ENCODE measurements at regions not wholly inside any gene's neighbourhood (a gene's known extent, or its start where the extent isn't known, plus 50 kb on each side); places are given as distances from the start of the nearest gene placed in this dataset.
A peak's percentile ranks its signal among the peaks of the same experiment; 100 is the strongest.
"Not testable (repeated sequence)": the region's sequence is repeated elsewhere in the genome, so short reads cannot be mapped to it uniquely, and the experiment has no call there.

- Histone ChIP-seq H3K27me3 (ENCODE audit: control insufficient read depth, insufficient read depth, low read length) (no peaks in the 10 kb centered on the region), H3K4me1 (ENCODE audit: control insufficient read depth, insufficient read depth, low read length) (no peaks in the 10 kb centered on the region), H3K4me3 (ENCODE audit: low read depth, low read length) (no peak overlapping the region), H3K36me3 (ENCODE audit: control insufficient read depth, insufficient read depth, low read length) (no peaks in the 10 kb centered on the region), H3K27ac (ENCODE audit: low read depth, low read length) (no peak overlapping the region), H3K9me3 (ENCODE audit: control insufficient read depth, insufficient read depth, low read length) (no peaks in the 10 kb centered on the region)
- DNase-seq (ENCODE audit: low read depth in 4 of 6, low spot score in 6 of 6): no peak
- WGBS (ENCODE audit: insufficient coverage): 96% methylated on average over 7 of the region's 7 CpGs
These were observed 455.5 kb upstream of the MEIS1 start for GRCh38 chr2:65979446-65979845.

GRCh38 chr2:65974067-65974723 lies 460.7 kb upstream of the MEIS1 start:
- no peak for DNase-seq (ENCODE audit: low read depth in 4 of 6, low spot score in 6 of 6)
- Histone ChIP-seq H3K36me3 (ENCODE audit: control insufficient read depth, insufficient read depth, low read length) (no peaks in the 10 kb centered on the region), H3K27me3 (ENCODE audit: control insufficient read depth, insufficient read depth, low read length) (no peaks in the 10 kb centered on the region), H3K9me3 (ENCODE audit: control insufficient read depth, insufficient read depth, low read length) (no peaks in the 10 kb centered on the region), H3K4me1 (ENCODE audit: control insufficient read depth, insufficient read depth, low read length) (no peaks in the 10 kb centered on the region), H3K4me3 (ENCODE audit: low read depth, low read length) (no peak overlapping the region), H3K27ac (ENCODE audit: low read depth, low read length) (no peak overlapping the region)
- 93% methylated on average over 2 of the region's 3 CpGs for WGBS (ENCODE audit: insufficient coverage)

- WGBS (ENCODE audit: insufficient coverage): 91% methylated on average over 1 of the region's 3 CpGs
- Histone ChIP-seq H3K9me3 (ENCODE audit: control insufficient read depth, insufficient read depth, low read length) (no peaks in the 10 kb centered on the region), H3K4me1 (ENCODE audit: control insufficient read depth, insufficient read depth, low read length) (no peaks in the 10 kb centered on the region), H3K27me3 (ENCODE audit: control insufficient read depth, insufficient read depth, low read length) (no peaks in the 10 kb centered on the region), H3K4me3 (ENCODE audit: low read depth, low read length) (no peak overlapping the region), H3K27ac (ENCODE audit: low read depth, low read length) (no peak overlapping the region), H3K36me3 (ENCODE audit: control insufficient read depth, insufficient read depth, low read length) (no peaks in the 10 kb centered on the region)
- no peak for DNase-seq (ENCODE audit: low read depth in 4 of 6, low spot score in 6 of 6)
These were observed 465.8 kb upstream of the MEIS1 start for GRCh38 chr2:65969161-65969560.

GRCh38 chr2:65963303-65963702 lies 471.6 kb upstream of the MEIS1 start:
- not testable (repeated sequence) for H3K4me3 ChIP-seq (ENCODE audit: low read depth, low read length); H3K4me1 ChIP-seq (ENCODE audit: control insufficient read depth, insufficient read depth, low read length); H3K36me3 ChIP-seq (ENCODE audit: control insufficient read depth, insufficient read depth, low read length); H3K9me3 ChIP-seq (ENCODE audit: control insufficient read depth, insufficient read depth, low read length); H3K27me3 ChIP-seq (ENCODE audit: control insufficient read depth, insufficient read depth, low read length); H3K27ac ChIP-seq (ENCODE audit: low read depth, low read length); DNase-seq (ENCODE audit: low read depth in 4 of 6, low spot score in 6 of 6)
- WGBS (ENCODE audit: insufficient coverage): no CpG with 5 or more reads among the region's 5 CpGs

- Histone ChIP-seq H3K36me3 (ENCODE audit: control insufficient read depth, insufficient read depth, low read length) (no peaks in the 10 kb centered on the region), H3K27ac (ENCODE audit: low read depth, low read length) (no peak overlapping the region), H3K4me1 (ENCODE audit: control insufficient read depth, insufficient read depth, low read length) (no peaks in the 10 kb centered on the region), H3K9me3 (ENCODE audit: control insufficient read depth, insufficient read depth, low read length) (no peaks in the 10 kb centered on the region), H3K27me3 (ENCODE audit: control insufficient read depth, insufficient read depth, low read length) (no peaks in the 10 kb centered on the region), H3K4me3 (ENCODE audit: low read depth, low read length) (no peak overlapping the region)
- DNase-seq (ENCODE audit: low read depth in 4 of 6, low spot score in 6 of 6): peak; percentile 9 to 79 (median 19)
- 9% methylated on average over 3 of the region's 4 CpGs for WGBS (ENCODE audit: insufficient coverage)
These were observed 474.0 kb upstream of the MEIS1 start for GRCh38 chr2:65960953-65961352.

GRCh38 chr2:65957886-65958285 lies 477.0 kb upstream of the MEIS1 start:
- no peaks in the 10 kb centered on the region for H3K36me3 ChIP-seq (ENCODE audit: control insufficient read depth, insufficient read depth, low read length)
- H3K27me3 ChIP-seq (ENCODE audit: control insufficient read depth, insufficient read depth, low read length): no peaks in the 10 kb centered on the region
- H3K4me3 ChIP-seq (ENCODE audit: low read depth, low read length): no peak overlapping the region
- H3K27ac ChIP-seq (ENCODE audit: low read depth, low read length): no peak overlapping the region
- H3K9me3 ChIP-seq (ENCODE audit: control insufficient read depth, insufficient read depth, low read length): no peaks in the 10 kb centered on the region
- DNase-seq (ENCODE audit: low read depth in 4 of 6, low spot score in 6 of 6): peak in 2 of 6 donors; percentile 8 to 34
- WGBS (ENCODE audit: insufficient coverage): 23% methylated on average over 5 of the region's 5 CpGs
- no peaks in the 10 kb centered on the region for H3K4me1 ChIP-seq (ENCODE audit: control insufficient read depth, insufficient read depth, low read length)

GRCh38 chr2:65957454-65957853 lies 477.5 kb upstream of the MEIS1 start:
- Histone ChIP-seq H3K36me3 (ENCODE audit: control insufficient read depth, insufficient read depth, low read length) (no peaks in the 10 kb centered on the region), H3K4me3 (ENCODE audit: low read depth, low read length) (no peak overlapping the region), H3K4me1 (ENCODE audit: control insufficient read depth, insufficient read depth, low read length) (no peaks in the 10 kb centered on the region), H3K27me3 (ENCODE audit: control insufficient read depth, insufficient read depth, low read length) (no peaks in the 10 kb centered on the region), H3K27ac (ENCODE audit: low read depth, low read length) (no peak overlapping the region), H3K9me3 (ENCODE audit: control insufficient read depth, insufficient read depth, low read length) (no peaks in the 10 kb centered on the region)
- DNase-seq (ENCODE audit: low read depth in 4 of 6, low spot score in 6 of 6): no peak
- 100% methylated on average over 2 of the region's 2 CpGs for WGBS (ENCODE audit: insufficient coverage)

GRCh38 chr2:65955259-65955658 lies 479.7 kb upstream of the MEIS1 start:
- Histone ChIP-seq H3K27me3 (ENCODE audit: control insufficient read depth, insufficient read depth, low read length) (no peaks in the 10 kb centered on the region), H3K4me3 (ENCODE audit: low read depth, low read length) (no peak overlapping the region), H3K9me3 (ENCODE audit: control insufficient read depth, insufficient read depth, low read length) (no peaks in the 10 kb centered on the region), H3K36me3 (ENCODE audit: control insufficient read depth, insufficient read depth, low read length) (no peaks in the 10 kb centered on the region), H3K27ac (ENCODE audit: low read depth, low read length) (no peak overlapping the region), H3K4me1 (ENCODE audit: control insufficient read depth, insufficient read depth, low read length) (no peaks in the 10 kb centered on the region)
- WGBS (ENCODE audit: insufficient coverage): 100% methylated on average over 1 of the region's 2 CpGs
- DNase-seq (ENCODE audit: low read depth in 4 of 6, low spot score in 6 of 6): no peak

GRCh38 chr2:65952966-65953761 lies 481.8 kb upstream of the MEIS1 start:
- Histone ChIP-seq H3K9me3 (ENCODE audit: control insufficient read depth, insufficient read depth, low read length) (no peaks in the 10 kb centered on the region), H3K27ac (ENCODE audit: low read depth, low read length) (no peak overlapping the region), H3K4me3 (ENCODE audit: low read depth, low read length) (no peak overlapping the region), H3K4me1 (ENCODE audit: control insufficient read depth, insufficient read depth, low read length) (no peaks in the 10 kb centered on the region), H3K36me3 (ENCODE audit: control insufficient read depth, insufficient read depth, low read length) (no peaks in the 10 kb centered on the region), H3K27me3 (ENCODE audit: control insufficient read depth, insufficient read depth, low read length) (no peaks in the 10 kb centered on the region)
- WGBS (ENCODE audit: insufficient coverage): 93% methylated on average over 2 of the region's 5 CpGs
- DNase-seq (ENCODE audit: low read depth in 4 of 6, low spot score in 6 of 6): no peak

GRCh38 chr2:65944213-65944612 lies 490.7 kb upstream of the MEIS1 start:
- Histone ChIP-seq H3K4me3 (ENCODE audit: low read depth, low read length) (no peak overlapping the region), H3K4me1 (ENCODE audit: control insufficient read depth, insufficient read depth, low read length) (no peaks in the 10 kb centered on the region), H3K9me3 (ENCODE audit: control insufficient read depth, insufficient read depth, low read length) (no peaks in the 10 kb centered on the region), H3K36me3 (ENCODE audit: control insufficient read depth, insufficient read depth, low read length) (no peaks in the 10 kb centered on the region), H3K27ac (ENCODE audit: low read depth, low read length) (no peak overlapping the region), H3K27me3 (ENCODE audit: control insufficient read depth, insufficient read depth, low read length) (no peaks in the 10 kb centered on the region)
- DNase-seq (ENCODE audit: low read depth in 4 of 6, low spot score in 6 of 6): no peak
- WGBS (ENCODE audit: insufficient coverage): 100% methylated on average over 1 of the region's 1 CpG
